ENCODE measurements at regions not wholly inside any gene's neighbourhood (a gene's known extent, or its start where the extent isn't known, plus 50 kb on each side); places are given as distances from the start of the nearest gene placed in this dataset.

GRCh38 chr5:68161156-68161555, 54.4 kb upstream of the PIK3R1 start:
- no peak for DNase-seq

GRCh38 chr5:68159224-68159951, 56.2 kb upstream of the PIK3R1 start:
- no peak for DNase-seq

GRCh38 chr5:68155940-68156339, 59.6 kb upstream of the PIK3R1 start:
- DNase-seq = no peak

- DNase-seq = no peak
Observed at GRCh38 chr5:68154119-68154857, 61.3 kb upstream of the PIK3R1 start.

GRCh38 chr5:68151812-68152211, 63.7 kb upstream of the PIK3R1 start:
- DNase-seq = no peak

- DNase-seq = no peak
Observed at GRCh38 chr5:68149189-68149588, 66.4 kb upstream of the PIK3R1 start.

- DNase-seq = no peak
Observed at GRCh38 chr5:68148096-68148495, 67.5 kb upstream of the PIK3R1 start.

GRCh38 chr5:68147659-68148058, 67.9 kb upstream of the PIK3R1 start:
- DNase-seq = no peak

- DNase-seq = peak; percentile 38
Observed at GRCh38 chr5:68141494-68141893, 74.1 kb upstream of the PIK3R1 start.

GRCh38 chr5:68140763-68141162, 74.8 kb upstream of the PIK3R1 start:
- DNase-seq = no peak

GRCh38 chr5:68139611-68140441, 75.7 kb upstream of the PIK3R1 start:
- DNase-seq = no peak

- no peak for DNase-seq
Observed at GRCh38 chr5:68137511-68138140, 77.9 kb upstream of the PIK3R1 start.

GRCh38 chr5:68134669-68135313, 80.8 kb upstream of the PIK3R1 start:
- DNase-seq = no peak

- DNase-seq = no peak
Observed at GRCh38 chr5:68134033-68134668, 81.4 kb upstream of the PIK3R1 start.

- no peak for DNase-seq
Observed at GRCh38 chr5:68130253-68130652, 85.3 kb upstream of the PIK3R1 start.

- no peak for DNase-seq
Observed at GRCh38 chr5:68129364-68129763, 86.2 kb upstream of the PIK3R1 start.

- DNase-seq = no peak
Observed at GRCh38 chr5:68126886-68127285, 88.7 kb upstream of the PIK3R1 start.

GRCh38 chr5:68122439-68123328, 92.9 kb upstream of the PIK3R1 start:
- DNase-seq = no peak

- no peak for DNase-seq
Observed at GRCh38 chr5:68116868-68117411, 98.6 kb upstream of the PIK3R1 start.

GRCh38 chr5:68116408-68116807, 99.1 kb upstream of the PIK3R1 start:
- no peak for DNase-seq

GRCh38 chr5:68115584-68115983, 100.0 kb upstream of the PIK3R1 start:
- no peak for DNase-seq

All from activated CD4-positive, alpha-beta T cell treated with anti-CD3 and anti-CD28 coated beads, Interleukin-2, amount 50 U/mL, for 16 hours (primary cell).